DND-41 (cell line): ENCODE measurements at regions not wholly inside any gene's neighbourhood (a gene's known extent, or its start where the extent isn't known, plus 50 kb on each side); places are given as distances from the start of the nearest gene placed in this dataset.

Experiments used
- EZH2 ChIP-seq: IDR thresholded peaks from 3 replicates; pipeline ENCODE4 v1.6.1; 2012; ENCODE audit warnings: borderline replicate concordance, low read depth, mild to moderate bottlenecking, moderate library complexity, low read length, inconsistent platforms; ENCODE audit not compliant: severe bottlenecking
- TF ChIP-seq, protein P1 (sequence below): IDR thresholded peaks from 2 replicates; pipeline ENCODE4 v1.5.1; 2012; ENCODE audit warnings: borderline replicate concordance, low read length, moderate library complexity, mild to moderate bottlenecking; ENCODE audit not compliant: poor library complexity, severe bottlenecking; ENCODE audit errors: extremely low read depth

DNA sequence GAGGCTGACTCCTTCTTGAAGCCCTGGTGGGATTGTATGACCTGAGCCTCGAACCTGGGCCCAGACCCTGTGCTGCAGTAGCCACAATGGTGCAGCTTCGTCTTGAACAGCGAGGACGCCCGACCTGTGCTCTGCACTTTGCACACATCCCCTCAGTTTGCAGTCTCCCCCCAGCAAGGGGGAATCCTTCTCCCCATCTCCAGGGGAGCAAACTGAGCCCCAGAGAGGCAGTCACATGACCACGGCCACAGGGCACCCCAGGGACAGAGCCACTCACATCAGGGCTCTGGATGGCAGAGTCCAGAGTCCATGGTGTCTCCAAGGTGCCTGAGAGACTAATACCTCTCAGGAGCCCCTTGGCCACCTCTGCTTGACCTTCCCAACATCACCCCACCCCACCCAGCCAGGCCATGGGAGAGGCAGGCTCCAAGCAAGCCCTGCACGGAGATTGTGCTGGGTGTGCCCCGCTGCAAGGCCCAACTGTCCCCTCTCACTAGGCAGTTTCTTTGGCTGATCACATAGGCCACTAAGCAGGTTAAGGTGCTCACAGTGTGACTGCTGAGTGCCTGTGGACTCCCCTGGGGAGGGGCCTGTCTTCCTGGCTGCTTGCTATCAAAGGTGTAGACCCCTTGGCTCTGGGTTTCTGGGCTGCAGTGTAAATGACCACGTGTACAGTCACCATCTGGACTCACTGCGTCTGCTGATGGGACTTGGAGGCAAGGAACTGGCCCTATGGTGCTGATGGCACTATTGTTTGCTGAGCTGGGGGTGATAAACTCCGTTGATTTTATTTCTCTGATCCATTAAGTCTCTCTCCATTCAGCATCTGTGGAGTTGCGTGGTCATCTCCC is 398.1 kb downstream of the MATN1 start:
- TF ChIP-seq, protein P1, sequence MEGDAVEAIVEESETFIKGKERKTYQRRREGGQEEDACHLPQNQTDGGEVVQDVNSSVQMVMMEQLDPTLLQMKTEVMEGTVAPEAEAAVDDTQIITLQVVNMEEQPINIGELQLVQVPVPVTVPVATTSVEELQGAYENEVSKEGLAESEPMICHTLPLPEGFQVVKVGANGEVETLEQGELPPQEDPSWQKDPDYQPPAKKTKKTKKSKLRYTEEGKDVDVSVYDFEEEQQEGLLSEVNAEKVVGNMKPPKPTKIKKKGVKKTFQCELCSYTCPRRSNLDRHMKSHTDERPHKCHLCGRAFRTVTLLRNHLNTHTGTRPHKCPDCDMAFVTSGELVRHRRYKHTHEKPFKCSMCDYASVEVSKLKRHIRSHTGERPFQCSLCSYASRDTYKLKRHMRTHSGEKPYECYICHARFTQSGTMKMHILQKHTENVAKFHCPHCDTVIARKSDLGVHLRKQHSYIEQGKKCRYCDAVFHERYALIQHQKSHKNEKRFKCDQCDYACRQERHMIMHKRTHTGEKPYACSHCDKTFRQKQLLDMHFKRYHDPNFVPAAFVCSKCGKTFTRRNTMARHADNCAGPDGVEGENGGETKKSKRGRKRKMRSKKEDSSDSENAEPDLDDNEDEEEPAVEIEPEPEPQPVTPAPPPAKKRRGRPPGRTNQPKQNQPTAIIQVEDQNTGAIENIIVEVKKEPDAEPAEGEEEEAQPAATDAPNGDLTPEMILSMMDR = no peak
- no peak for TF ChIP-seq EZH2
